ENCODE measurements at regions not wholly inside any gene's neighbourhood (a gene's known extent, or its start where the extent isn't known, plus 50 kb on each side); places are given as distances from the start of the nearest gene placed in this dataset.

- no peak for TF ChIP-seq ZNF318 (CRISPR knock-in tag; IDR thresholded peaks at IDR 0.05)
- no peak for TF ChIP-seq NFE2 (CRISPR knock-in tag; IDR thresholded peaks at IDR 0.05)
- TF ChIP-seq SSRP1 (CRISPR knock-in tag; IDR thresholded peaks at IDR 0.05): no peak
- TF ChIP-seq TFAP4 (IDR thresholded peaks at IDR 0.05; ENCODE audit: borderline replicate concordance, low read depth): no peak
- TF ChIP-seq BCL6 (CRISPR knock-in tag; IDR thresholded peaks at IDR 0.05): no peak
- no peak for TF ChIP-seq ZNF512B (CRISPR knock-in tag; IDR thresholded peaks at IDR 0.05; ENCODE audit: borderline replicate concordance)
- no peak for TF ChIP-seq SATB2 (CRISPR knock-in tag; IDR thresholded peaks at IDR 0.05)
- TF ChIP-seq ZNF740 (CRISPR knock-in tag; IDR thresholded peaks at IDR 0.05): no peak
These were observed 115.6 kb upstream of the RUNX3 start (continued) for GRCh38 chr1:25045480-25046193.

Measured in HepG2 (cell line).